DOHH2 (cell line): ENCODE measurements at regions not wholly inside any gene's neighbourhood (a gene's known extent, or its start where the extent isn't known, plus 50 kb on each side); places are given as distances from the start of the nearest gene placed in this dataset.

Experiments
- EZH2phosphoT487 ChIP-seq: fragments of 200-600 bp; sonication (generic); IDR thresholded peaks from 2 replicates; pipeline ENCODE4 v1.6.1; 2017; ENCODE audit warnings: borderline replicate concordance, mild to moderate bottlenecking, antibody characterized with exemption, low read length, moderate library complexity, mixed read lengths
- TF ChIP-seq, protein P1 (sequence below): fragments of 200-600 bp; sonication (generic); IDR thresholded peaks from one replicate; pipeline ENCODE4 v1.5.1; 2014; ENCODE audit warnings: antibody characterized with exemption, mild to moderate bottlenecking, low read depth, low read length; ENCODE audit not compliant: poor library complexity, severe bottlenecking

DNA sequence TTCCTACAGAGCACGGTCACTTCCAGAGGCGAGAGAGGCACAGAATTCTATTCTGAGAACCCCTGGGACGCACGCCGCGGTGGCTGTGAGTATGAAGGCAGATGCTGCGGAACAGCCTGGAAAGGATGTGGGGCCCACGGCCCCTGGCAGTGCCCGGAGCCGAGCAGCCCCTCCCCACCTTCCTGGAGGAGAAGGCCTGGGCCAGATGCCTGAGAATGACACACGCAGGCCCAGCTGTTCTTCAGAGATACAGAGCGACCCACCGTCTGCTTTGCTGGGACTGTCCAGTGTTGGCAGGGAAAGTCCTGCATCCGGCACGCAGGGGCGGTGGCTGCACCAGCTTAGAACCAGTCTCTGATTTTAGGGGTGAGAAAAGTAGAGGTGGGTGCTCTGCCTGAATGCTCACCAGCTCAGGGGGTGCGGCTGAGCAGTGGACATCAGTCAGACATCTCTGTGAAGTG is 116.7 kb upstream of the LPCAT1 start:
- TF ChIP-seq, protein P1, sequence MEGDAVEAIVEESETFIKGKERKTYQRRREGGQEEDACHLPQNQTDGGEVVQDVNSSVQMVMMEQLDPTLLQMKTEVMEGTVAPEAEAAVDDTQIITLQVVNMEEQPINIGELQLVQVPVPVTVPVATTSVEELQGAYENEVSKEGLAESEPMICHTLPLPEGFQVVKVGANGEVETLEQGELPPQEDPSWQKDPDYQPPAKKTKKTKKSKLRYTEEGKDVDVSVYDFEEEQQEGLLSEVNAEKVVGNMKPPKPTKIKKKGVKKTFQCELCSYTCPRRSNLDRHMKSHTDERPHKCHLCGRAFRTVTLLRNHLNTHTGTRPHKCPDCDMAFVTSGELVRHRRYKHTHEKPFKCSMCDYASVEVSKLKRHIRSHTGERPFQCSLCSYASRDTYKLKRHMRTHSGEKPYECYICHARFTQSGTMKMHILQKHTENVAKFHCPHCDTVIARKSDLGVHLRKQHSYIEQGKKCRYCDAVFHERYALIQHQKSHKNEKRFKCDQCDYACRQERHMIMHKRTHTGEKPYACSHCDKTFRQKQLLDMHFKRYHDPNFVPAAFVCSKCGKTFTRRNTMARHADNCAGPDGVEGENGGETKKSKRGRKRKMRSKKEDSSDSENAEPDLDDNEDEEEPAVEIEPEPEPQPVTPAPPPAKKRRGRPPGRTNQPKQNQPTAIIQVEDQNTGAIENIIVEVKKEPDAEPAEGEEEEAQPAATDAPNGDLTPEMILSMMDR = no peak
- TF ChIP-seq EZH2phosphoT487 = no peak
